ENCODE measurements at regions not wholly inside any gene's neighbourhood (a gene's known extent, or its start where the extent isn't known, plus 50 kb on each side); places are given as distances from the start of the nearest gene placed in this dataset.
"Not testable (repeated sequence)": the region's sequence is repeated elsewhere in the genome, so short reads cannot be mapped to it uniquely, and the experiment has no call there.

DNA sequence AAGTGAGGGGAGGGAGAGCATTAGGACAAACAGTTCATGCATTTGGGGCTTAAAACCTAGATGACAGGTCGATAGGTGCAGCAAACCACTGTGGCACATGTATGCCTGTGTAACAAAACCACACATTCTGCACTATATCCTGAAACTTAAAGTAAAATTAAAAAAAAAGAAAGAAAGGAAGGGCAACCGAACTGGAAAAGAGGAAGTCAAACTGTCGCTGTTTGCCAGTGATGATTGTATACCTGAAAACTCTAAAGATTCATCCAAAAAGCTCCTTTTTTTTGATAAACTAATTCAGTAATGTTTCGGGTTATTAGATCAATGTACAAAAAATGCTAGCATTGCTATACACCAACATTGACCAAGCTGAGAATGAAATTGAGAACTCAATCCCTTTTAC lies 259.0 kb upstream of the ALG10 start:
- Histone ChIP-seq H3K9me3 (ENCODE audit: control insufficient read depth, low read length) (peaks cover 4% of the 10 kb centered on the region), H3K27me3 (replicated peaks; ENCODE audit: control insufficient read depth, insufficient read depth, low read length) (no peaks in the 10 kb centered on the region), H3K36me3 (ENCODE audit: control insufficient read depth, insufficient read depth, low read length, severe bottlenecking) (no peaks in the 10 kb centered on the region), H3K9ac (ENCODE audit: low read length) (no peak overlapping the region), H3K4me1 (ENCODE audit: control insufficient read depth, insufficient read depth, low read length) (no peaks in the 10 kb centered on the region), H3K4me3 (ENCODE audit: low read length) (no peak overlapping the region)
- DNase-seq (ENCODE audit: low read depth) = no peak

DNA sequence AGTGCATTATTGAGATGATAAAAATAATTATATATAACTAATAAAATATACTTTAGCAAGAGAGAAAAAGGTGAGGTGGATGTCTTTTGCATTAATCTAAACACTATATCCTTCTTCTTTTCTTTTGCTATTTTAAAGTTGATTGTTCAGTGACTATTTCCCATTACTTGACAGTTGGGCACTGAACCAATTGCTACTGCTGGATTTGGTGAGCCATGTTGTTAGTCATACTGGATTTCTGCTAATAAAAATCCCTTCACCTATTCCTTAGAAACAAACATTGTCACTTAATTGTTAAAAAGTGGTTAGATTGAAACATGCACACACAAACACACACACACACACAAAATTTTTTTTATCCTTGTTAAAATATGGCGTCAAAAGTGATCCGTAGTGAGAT lies 251.6 kb upstream of the ALG10 start:
- H3K36me3 ChIP-seq (ENCODE audit: control insufficient read depth, insufficient read depth, low read length, severe bottlenecking) = no peaks in the 10 kb centered on the region
- no peak overlapping the region for H3K9ac ChIP-seq (ENCODE audit: low read length)
- no peaks in the 10 kb centered on the region for H3K9me3 ChIP-seq (ENCODE audit: control insufficient read depth, low read length)
- no peak overlapping the region for H3K4me3 ChIP-seq (ENCODE audit: low read length)
- no peak for DNase-seq (ENCODE audit: low read depth)
- H3K27me3 ChIP-seq (replicated peaks; ENCODE audit: control insufficient read depth, insufficient read depth, low read length) = no peaks in the 10 kb centered on the region
- no peaks in the 10 kb centered on the region for H3K4me1 ChIP-seq (ENCODE audit: control insufficient read depth, insufficient read depth, low read length)

DNA sequence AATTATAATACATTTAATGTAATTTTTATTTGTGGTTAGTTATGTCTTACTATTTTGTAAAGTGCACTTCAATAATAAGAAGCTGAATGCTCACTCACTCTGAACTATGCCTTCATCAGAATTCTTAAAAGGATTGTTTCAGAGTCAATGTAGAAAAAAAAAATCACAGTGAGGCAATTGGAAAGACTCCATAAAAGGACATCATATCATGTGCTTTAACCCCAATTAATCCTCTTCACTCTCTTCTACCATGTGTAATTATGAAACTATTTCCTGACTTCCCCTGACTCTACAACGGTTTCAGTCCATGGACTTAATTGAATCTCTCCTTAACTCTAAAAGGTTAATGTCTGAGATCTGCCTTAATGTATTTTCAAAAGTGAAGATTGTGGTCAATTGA lies 250.4 kb upstream of the ALG10 start:
- no peak for DNase-seq (ENCODE audit: low read depth)
- Histone ChIP-seq H3K4me1 (ENCODE audit: control insufficient read depth, insufficient read depth, low read length) (no peaks in the 10 kb centered on the region), H3K4me3 (ENCODE audit: low read length) (no peak overlapping the region), H3K9me3 (ENCODE audit: control insufficient read depth, low read length) (no peaks in the 10 kb centered on the region), H3K9ac (ENCODE audit: low read length) (no peak overlapping the region), H3K36me3 (ENCODE audit: control insufficient read depth, insufficient read depth, low read length, severe bottlenecking) (no peaks in the 10 kb centered on the region), H3K27me3 (replicated peaks; ENCODE audit: control insufficient read depth, insufficient read depth, low read length) (no peaks in the 10 kb centered on the region)

DNA sequence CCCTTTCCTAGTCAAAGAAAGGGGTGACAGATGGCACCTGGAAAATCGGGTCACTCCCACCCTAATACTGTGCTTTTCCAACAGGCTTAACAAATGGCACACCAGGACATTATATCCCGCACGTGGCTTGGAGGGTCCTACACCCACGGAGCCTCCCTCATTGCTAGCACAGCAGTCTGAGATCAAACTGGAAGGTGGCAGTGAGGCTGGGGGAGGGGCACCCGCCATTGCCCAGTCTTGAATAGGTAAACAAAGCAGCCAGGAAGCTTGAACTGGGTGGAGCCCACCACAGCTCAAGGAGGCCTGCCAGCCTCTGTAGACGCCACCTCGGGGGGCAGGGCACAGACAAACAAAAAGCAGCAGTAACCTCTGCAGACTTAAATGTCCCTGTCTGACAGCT lies 249.2 kb upstream of the ALG10 start:
- not testable (repeated sequence) for H3K4me3 ChIP-seq (ENCODE audit: low read length); DNase-seq (ENCODE audit: low read depth); H3K9ac ChIP-seq (ENCODE audit: low read length); H3K9me3 ChIP-seq (ENCODE audit: control insufficient read depth, low read length); H3K4me1 ChIP-seq (ENCODE audit: control insufficient read depth, insufficient read depth, low read length); H3K36me3 ChIP-seq (ENCODE audit: control insufficient read depth, insufficient read depth, low read length, severe bottlenecking); H3K27me3 ChIP-seq (replicated peaks; ENCODE audit: control insufficient read depth, insufficient read depth, low read length)

DNA sequence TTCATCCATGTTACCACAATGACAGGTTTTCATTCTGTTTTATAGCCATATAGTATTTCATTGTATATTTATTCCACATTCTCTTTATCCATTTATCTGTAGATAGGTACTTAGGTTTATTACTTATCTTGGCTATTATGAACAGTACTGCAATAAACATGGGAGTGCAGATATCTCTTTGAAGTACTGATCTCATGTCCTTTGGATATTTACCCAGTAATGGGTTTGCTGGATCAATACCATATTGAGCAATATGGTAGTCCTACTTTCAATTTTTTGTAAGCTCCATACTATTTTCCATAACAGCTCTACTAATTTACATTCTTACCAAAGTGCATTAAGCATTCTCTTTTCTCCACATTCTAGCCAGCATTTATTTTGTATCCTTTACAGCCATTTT lies 235.8 kb upstream of the ALG10 start:
- H3K4me3 ChIP-seq (ENCODE audit: low read length) = no peak overlapping the region
- H3K9me3 ChIP-seq (ENCODE audit: control insufficient read depth, low read length) = no peaks in the 10 kb centered on the region
- H3K27me3 ChIP-seq (replicated peaks; ENCODE audit: control insufficient read depth, insufficient read depth, low read length) = no peaks in the 10 kb centered on the region
- no peaks in the 10 kb centered on the region for H3K4me1 ChIP-seq (ENCODE audit: control insufficient read depth, insufficient read depth, low read length)
- no peaks in the 10 kb centered on the region for H3K36me3 ChIP-seq (ENCODE audit: control insufficient read depth, insufficient read depth, low read length, severe bottlenecking)
- H3K9ac ChIP-seq (ENCODE audit: low read length) = no peak overlapping the region
- DNase-seq (ENCODE audit: low read depth) = no peak

DNA sequence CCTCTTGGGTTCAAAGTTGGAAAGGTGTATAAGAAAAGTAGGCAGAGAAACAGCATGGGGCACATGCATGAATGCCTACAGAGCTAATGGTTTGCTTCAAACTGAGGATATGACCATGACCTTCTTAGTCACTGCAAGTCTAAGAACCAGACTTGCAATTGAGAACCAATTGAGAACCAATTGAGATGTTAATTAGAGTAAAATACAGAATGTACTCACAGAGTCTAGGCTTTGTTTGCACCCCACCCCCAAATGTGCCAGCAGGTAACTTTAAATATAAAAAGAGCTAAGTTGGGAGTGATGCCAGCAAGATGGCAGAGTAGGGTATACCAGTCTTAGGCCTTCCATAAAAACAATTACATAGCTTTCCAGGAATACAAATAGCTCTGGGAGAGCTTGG lies 227.3 kb upstream of the ALG10 start:
- Histone ChIP-seq H3K27me3 (replicated peaks; ENCODE audit: control insufficient read depth, insufficient read depth, low read length) (no peaks in the 10 kb centered on the region), H3K9ac (ENCODE audit: low read length) (no peak overlapping the region), H3K4me3 (ENCODE audit: low read length) (no peak overlapping the region), H3K9me3 (ENCODE audit: control insufficient read depth, low read length) (no peaks in the 10 kb centered on the region), H3K4me1 (ENCODE audit: control insufficient read depth, insufficient read depth, low read length) (no peaks in the 10 kb centered on the region), H3K36me3 (ENCODE audit: control insufficient read depth, insufficient read depth, low read length, severe bottlenecking) (no peaks in the 10 kb centered on the region)
- no peak for DNase-seq (ENCODE audit: low read depth)

DNA sequence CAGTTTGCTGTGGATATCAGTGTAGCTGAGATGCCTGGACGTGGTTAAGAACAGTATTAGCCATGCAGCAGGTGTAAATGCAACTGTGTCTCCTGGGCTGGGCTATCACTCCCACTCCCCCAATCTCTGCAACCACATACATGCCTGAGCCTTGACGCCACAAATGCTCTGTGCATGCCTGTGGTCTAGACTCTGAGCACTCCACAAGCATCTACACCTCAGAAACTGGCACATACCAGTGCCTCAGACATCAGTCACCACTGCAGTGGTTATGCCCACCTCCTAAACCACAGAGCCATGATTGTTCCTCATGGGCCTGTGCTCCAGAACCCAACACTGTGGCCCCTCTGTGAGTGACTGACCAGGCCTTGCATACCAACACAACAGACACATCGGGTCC lies 226.8 kb upstream of the ALG10 start:
- no peaks in the 10 kb centered on the region for H3K4me1 ChIP-seq (ENCODE audit: control insufficient read depth, insufficient read depth, low read length)
- H3K9me3 ChIP-seq (ENCODE audit: control insufficient read depth, low read length) = no peaks in the 10 kb centered on the region
- no peaks in the 10 kb centered on the region for H3K27me3 ChIP-seq (replicated peaks; ENCODE audit: control insufficient read depth, insufficient read depth, low read length)
- H3K9ac ChIP-seq (ENCODE audit: low read length) = no peak overlapping the region
- DNase-seq (ENCODE audit: low read depth) = no peak
- no peaks in the 10 kb centered on the region for H3K36me3 ChIP-seq (ENCODE audit: control insufficient read depth, insufficient read depth, low read length, severe bottlenecking)
- no peak overlapping the region for H3K4me3 ChIP-seq (ENCODE audit: low read length)

DNA sequence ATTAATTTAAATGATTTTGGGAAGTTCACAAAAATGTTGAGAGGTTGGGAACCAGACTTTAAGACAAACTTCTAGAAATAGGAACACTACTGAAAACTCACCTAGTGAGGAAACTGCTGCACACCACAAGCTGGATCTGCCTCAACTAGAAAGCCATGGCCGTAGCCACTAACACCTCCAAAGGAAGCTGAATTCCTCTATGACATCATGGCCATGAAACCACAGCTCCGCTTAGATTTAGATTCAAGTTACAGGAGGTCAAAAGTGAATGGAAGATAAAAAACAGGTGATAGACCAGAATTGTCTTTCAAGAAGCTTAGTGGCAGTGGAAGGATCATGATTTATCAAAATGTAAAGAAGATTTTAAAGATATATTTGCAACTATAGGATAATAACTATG lies 208.8 kb upstream of the ALG10 start:
- no peaks in the 10 kb centered on the region for H3K4me1 ChIP-seq (ENCODE audit: control insufficient read depth, insufficient read depth, low read length)
- H3K9me3 ChIP-seq (ENCODE audit: control insufficient read depth, low read length) = peaks cover 11% of the 10 kb centered on the region
- no peaks in the 10 kb centered on the region for H3K36me3 ChIP-seq (ENCODE audit: control insufficient read depth, insufficient read depth, low read length, severe bottlenecking)
- no peaks in the 10 kb centered on the region for H3K27me3 ChIP-seq (replicated peaks; ENCODE audit: control insufficient read depth, insufficient read depth, low read length)
- no peak for DNase-seq (ENCODE audit: low read depth)
- no peak overlapping the region for H3K4me3 ChIP-seq (ENCODE audit: low read length)
- H3K9ac ChIP-seq (ENCODE audit: low read length) = no peak overlapping the region

DNA sequence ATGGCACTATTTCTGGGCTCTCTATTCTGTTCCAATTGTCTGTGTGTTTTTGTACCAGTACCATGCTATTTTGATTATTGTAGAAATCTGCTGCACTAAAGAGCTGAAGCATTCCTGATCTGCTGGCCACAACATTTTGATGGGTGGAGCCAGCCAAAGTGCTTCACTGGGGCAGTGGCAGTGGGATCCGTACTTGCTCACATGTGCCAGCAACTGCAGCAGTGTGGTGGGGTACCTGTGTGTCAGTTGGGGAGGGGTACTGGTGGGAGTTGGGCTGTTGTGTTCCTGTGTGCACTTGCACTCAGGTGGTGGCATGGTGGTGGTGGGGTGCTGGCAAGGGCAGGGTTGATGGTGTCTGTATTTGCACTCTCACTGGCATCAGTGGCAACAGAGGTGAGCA lies 204.6 kb upstream of the ALG10 start:
- Histone ChIP-seq H3K4me3 (ENCODE audit: low read length) (no peak overlapping the region), H3K4me1 (ENCODE audit: control insufficient read depth, insufficient read depth, low read length) (no peaks in the 10 kb centered on the region), H3K36me3 (ENCODE audit: control insufficient read depth, insufficient read depth, low read length, severe bottlenecking) (no peaks in the 10 kb centered on the region), H3K9ac (ENCODE audit: low read length) (no peak overlapping the region), H3K27me3 (replicated peaks; ENCODE audit: control insufficient read depth, insufficient read depth, low read length) (no peaks in the 10 kb centered on the region), H3K9me3 (ENCODE audit: control insufficient read depth, low read length) (peaks cover 22% of the 10 kb centered on the region)
- DNase-seq (ENCODE audit: low read depth) = no peak

DNA sequence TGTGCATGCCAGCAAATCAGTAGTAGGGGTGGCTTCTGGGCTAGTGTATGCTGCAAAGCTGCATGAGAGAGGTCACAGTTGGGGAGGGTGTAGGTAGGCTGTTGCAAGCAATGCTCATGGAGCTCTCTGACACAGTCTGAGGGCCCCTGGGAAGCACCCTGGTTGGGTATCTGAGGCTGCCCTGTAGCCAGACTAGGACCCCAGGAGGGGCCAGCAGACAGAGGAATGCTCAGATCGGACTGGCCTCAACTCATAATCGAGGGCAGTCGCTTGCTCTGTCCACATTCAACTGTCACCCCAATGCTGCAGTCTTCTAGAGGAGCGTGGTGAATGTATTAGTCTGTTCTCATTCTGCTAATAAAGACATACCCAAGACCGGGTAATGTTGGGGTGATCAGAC lies 204.0 kb upstream of the ALG10 start:
- peaks cover 22% of the 10 kb centered on the region for H3K9me3 ChIP-seq (ENCODE audit: control insufficient read depth, low read length)
- H3K9ac ChIP-seq (ENCODE audit: low read length) = no peak overlapping the region
- no peak for DNase-seq (ENCODE audit: low read depth)
- H3K27me3 ChIP-seq (replicated peaks; ENCODE audit: control insufficient read depth, insufficient read depth, low read length) = no peaks in the 10 kb centered on the region
- H3K4me1 ChIP-seq (ENCODE audit: control insufficient read depth, insufficient read depth, low read length) = no peaks in the 10 kb centered on the region
- no peaks in the 10 kb centered on the region for H3K36me3 ChIP-seq (ENCODE audit: control insufficient read depth, insufficient read depth, low read length, severe bottlenecking)
- no peak overlapping the region for H3K4me3 ChIP-seq (ENCODE audit: low read length)

DNA sequence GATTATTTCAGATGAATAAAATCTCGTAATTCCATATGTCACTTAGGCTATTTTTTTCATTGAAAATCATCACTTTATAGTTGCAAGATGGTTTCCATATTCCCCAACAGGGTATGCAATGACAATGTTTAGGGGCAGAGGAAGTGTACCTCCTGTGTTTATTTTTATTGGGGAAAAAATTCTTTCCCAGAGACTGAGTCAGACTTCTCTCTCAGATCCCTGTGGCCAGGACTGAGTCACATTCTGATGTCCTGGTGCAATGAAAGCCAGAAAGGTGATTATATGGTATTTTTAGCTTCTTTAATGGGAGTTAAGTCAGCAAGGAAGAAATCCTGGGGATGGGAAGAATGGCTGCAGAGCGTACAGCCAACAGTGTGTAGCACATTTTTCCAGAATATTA lies 196.9 kb upstream of the ALG10 start:
- Histone ChIP-seq H3K9me3 (ENCODE audit: control insufficient read depth, low read length) (peaks cover 5% of the 10 kb centered on the region), H3K36me3 (ENCODE audit: control insufficient read depth, insufficient read depth, low read length, severe bottlenecking) (no peaks in the 10 kb centered on the region), H3K4me3 (ENCODE audit: low read length) (no peak overlapping the region), H3K4me1 (ENCODE audit: control insufficient read depth, insufficient read depth, low read length) (no peaks in the 10 kb centered on the region), H3K27me3 (replicated peaks; ENCODE audit: control insufficient read depth, insufficient read depth, low read length) (no peaks in the 10 kb centered on the region), H3K9ac (ENCODE audit: low read length) (no peak overlapping the region)
- DNase-seq (ENCODE audit: low read depth) = no peak

DNA sequence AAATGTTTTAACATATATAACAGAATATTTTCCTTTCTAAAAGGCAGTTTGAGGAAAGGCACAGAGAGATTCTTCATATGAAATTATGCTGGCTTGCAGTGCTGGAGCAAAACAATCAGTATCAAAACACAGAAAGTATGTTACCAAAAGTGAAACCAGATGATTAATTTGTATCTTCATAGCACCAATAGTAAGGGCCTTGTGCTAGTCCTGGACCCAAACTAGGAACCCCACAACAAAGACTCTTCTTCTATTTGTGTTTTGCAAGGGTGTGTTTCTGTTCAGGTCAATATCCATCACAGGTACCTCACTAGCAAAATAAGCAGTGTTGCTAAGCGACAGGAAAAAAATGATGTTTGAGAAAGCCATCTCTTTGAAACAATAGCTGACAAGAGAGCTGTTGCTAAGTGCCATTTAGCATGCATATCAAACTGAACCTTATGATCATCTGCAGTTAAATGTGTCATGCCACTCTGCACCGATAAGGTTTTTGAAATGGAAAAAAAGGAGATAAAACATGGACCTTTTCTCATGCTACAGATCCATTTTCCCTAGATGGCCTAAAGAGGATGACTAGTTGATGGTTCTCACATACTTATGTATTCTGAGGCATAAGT lies 196.2 kb upstream of the ALG10 start:
- Histone ChIP-seq H3K9me3 (ENCODE audit: control insufficient read depth, low read length) (peaks cover 5% of the 10 kb centered on the region), H3K4me3 (ENCODE audit: low read length) (no peak overlapping the region), H3K9ac (ENCODE audit: low read length) (no peak overlapping the region), H3K27me3 (replicated peaks; ENCODE audit: control insufficient read depth, insufficient read depth, low read length) (no peaks in the 10 kb centered on the region), H3K36me3 (ENCODE audit: control insufficient read depth, insufficient read depth, low read length, severe bottlenecking) (no peaks in the 10 kb centered on the region), H3K4me1 (ENCODE audit: control insufficient read depth, insufficient read depth, low read length) (no peaks in the 10 kb centered on the region)
- no peak for DNase-seq (ENCODE audit: low read depth)

Measured in adipocyte (in vitro differentiated cells).